Left hindlimb (tissue), 1 donor: ENCODE measurements at regions not wholly inside any gene's neighbourhood (a gene's known extent, or its start where the extent isn't known, plus 50 kb on each side); places are given as distances from the start of the nearest gene placed in this dataset.

Experiments
- DNase-seq: peaks from one replicate; pipeline ENCODE4 v3.0.0-alpha.2; 2018

GRCh38 chr4:4808086-4808485 is 51.4 kb upstream of the MSX1 start:
- DNase-seq, result no peak

GRCh38 chr4:4805887-4806286 is 53.6 kb upstream of the MSX1 start:
- DNase-seq, result peak; percentile 40

GRCh38 chr4:4803912-4804296 is 55.6 kb upstream of the MSX1 start:
- DNase-seq, result no peak

GRCh38 chr4:4803216-4803911 is 56.1 kb upstream of the MSX1 start:
- no peak for DNase-seq

GRCh38 chr4:4800646-4801408 is 58.6 kb upstream of the MSX1 start:
- no peak for DNase-seq

- DNase-seq, result no peak
These were observed 65.0 kb upstream of the MSX1 start for GRCh38 chr4:4794421-4794820.

- DNase-seq, result no peak
These were observed 67.0 kb upstream of the MSX1 start for GRCh38 chr4:4792466-4792865.

GRCh38 chr4:4791299-4792111 is 68.0 kb upstream of the MSX1 start:
- DNase-seq, result no peak

- no peak for DNase-seq
These were observed 70.0 kb upstream of the MSX1 start for GRCh38 chr4:4789462-4789861.

GRCh38 chr4:4788573-4788972 is 70.9 kb upstream of the MSX1 start:
- no peak for DNase-seq

- no peak for DNase-seq
These were observed 72.0 kb upstream of the MSX1 start for GRCh38 chr4:4787421-4787820.

GRCh38 chr4:4784379-4784778 is 75.1 kb upstream of the MSX1 start:
- no peak for DNase-seq

- DNase-seq, result no peak
These were observed 75.6 kb upstream of the MSX1 start for GRCh38 chr4:4783847-4784246.

GRCh38 chr4:4782969-4783368 is 76.5 kb upstream of the MSX1 start:
- DNase-seq, result no peak

GRCh38 chr4:4781936-4782707 is 77.3 kb upstream of the MSX1 start:
- no peak for DNase-seq

GRCh38 chr4:4780729-4781244 is 78.7 kb upstream of the MSX1 start:
- DNase-seq, result no peak

- no peak for DNase-seq
These were observed 80.0 kb upstream of the MSX1 start for GRCh38 chr4:4779486-4779885.

GRCh38 chr4:4779054-4779453 is 80.4 kb upstream of the MSX1 start:
- DNase-seq, result no peak

GRCh38 chr4:4778554-4778953 is 80.9 kb upstream of the MSX1 start:
- no peak for DNase-seq

GRCh38 chr4:4776934-4777333 is 82.5 kb upstream of the MSX1 start:
- no peak for DNase-seq

GRCh38 chr4:4776335-4776734 is 83.1 kb upstream of the MSX1 start:
- DNase-seq, result no peak

- no peak for DNase-seq
These were observed 83.9 kb upstream of the MSX1 start for GRCh38 chr4:4775493-4776004.

- DNase-seq, result no peak
These were observed 86.9 kb upstream of the MSX1 start for GRCh38 chr4:4772534-4772933.
